ENCODE measurements at regions not wholly inside any gene's neighbourhood (a gene's known extent, or its start where the extent isn't known, plus 50 kb on each side); places are given as distances from the start of the nearest gene placed in this dataset.

GRCh38 chr12:19681007-19681406 lies 241.7 kb downstream of the AEBP2 start:
- Mint-ChIP-seq H3K27me3 (ENCODE audit: insufficient read depth) (no peaks in the 10 kb centered on the region; the same call in 1 of the 2 replicates), H3K36me3 (ENCODE audit: low read depth) (peaks cover 31% of the 10 kb centered on the region)

GRCh38 chr12:19683178-19683927 lies 244.1 kb downstream of the AEBP2 start:
- Mint-ChIP-seq H3K9me3 (peaks cover 11% of the 10 kb centered on the region), H3K36me3 (ENCODE audit: low read depth) (peaks cover 18% of the 10 kb centered on the region), H3K27ac (peak overlapping the region; percentile 94), H3K27me3 (ENCODE audit: insufficient read depth) (no peaks in the 10 kb centered on the region; the same call in 1 of the 2 replicates), H3K4me3 (peak overlapping the region; percentile 86), H3K4me1 (ENCODE audit: low read depth) (peaks cover 37% of the 10 kb centered on the region)
- peak; percentile 58 for DNase-seq
- no peak for TF ChIP-seq CTCF (IDR thresholded peaks at IDR 0.05)

More at GRCh38 chr12:19681007-19681406, 241.7 kb downstream of the AEBP2 start:
- Mint-ChIP-seq H3K27ac (no peak overlapping the region), H3K4me1 (ENCODE audit: low read depth) (peaks cover 32% of the 10 kb centered on the region), H3K9me3 (peaks cover 11% of the 10 kb centered on the region), H3K4me3 (no peak overlapping the region)
- no peak for DNase-seq
- TF ChIP-seq CTCF (IDR thresholded peaks at IDR 0.05) = no peak

- H3K4me1 Mint-ChIP-seq (ENCODE audit: low read depth) = peaks cover 53% of the 10 kb centered on the region
- no peak for TF ChIP-seq CTCF (IDR thresholded peaks at IDR 0.05)
- H3K9me3 Mint-ChIP-seq = no peaks in the 10 kb centered on the region
- H3K36me3 Mint-ChIP-seq (ENCODE audit: low read depth) = no peaks in the 10 kb centered on the region
- DNase-seq = no peak
- no peak overlapping the region for H3K27ac Mint-ChIP-seq
- peaks cover 1% of the 10 kb centered on the region; the same call in 1 of the 2 replicates for H3K27me3 Mint-ChIP-seq (ENCODE audit: insufficient read depth)
- no peak overlapping the region for H3K4me3 Mint-ChIP-seq
Measured at GRCh38 chr12:19687371-19687770, 248.1 kb downstream of the AEBP2 start.

GRCh38 chr12:19688532-19688931 lies 249.2 kb downstream of the AEBP2 start:
- TF ChIP-seq CTCF (IDR thresholded peaks at IDR 0.05) = no peak
- peaks cover 52% of the 10 kb centered on the region for H3K4me1 Mint-ChIP-seq (ENCODE audit: low read depth)
- DNase-seq = no peak
- H3K27ac Mint-ChIP-seq = no peak overlapping the region
- H3K27me3 Mint-ChIP-seq (ENCODE audit: insufficient read depth) = peaks cover 1% of the 10 kb centered on the region; the same call in 1 of the 2 replicates
- no peaks in the 10 kb centered on the region; the same call in 1 of the 2 replicates for H3K36me3 Mint-ChIP-seq (ENCODE audit: low read depth)
- no peaks in the 10 kb centered on the region for H3K9me3 Mint-ChIP-seq
- no peak overlapping the region for H3K4me3 Mint-ChIP-seq

- Mint-ChIP-seq H3K4me3 (no peak overlapping the region), H3K4me1 (ENCODE audit: low read depth) (peaks cover 47% of the 10 kb centered on the region), H3K9me3 (no peaks in the 10 kb centered on the region), H3K27ac (no peak overlapping the region), H3K36me3 (ENCODE audit: low read depth) (no peaks in the 10 kb centered on the region; the same call in 1 of the 2 replicates), H3K27me3 (ENCODE audit: insufficient read depth) (peaks cover 1% of the 10 kb centered on the region; the same call in 1 of the 2 replicates)
- no peak for DNase-seq
- no peak for TF ChIP-seq CTCF (IDR thresholded peaks at IDR 0.05)
Measured at GRCh38 chr12:19689226-19689625, 249.9 kb downstream of the AEBP2 start.
